Activated T-helper 2 cell treated with anti-CD3 and anti-CD28 coated beads, Interferon-gamma antibody, Interleukin-2, Interleukin-4, amounts not matched to agents 10 μg/mL and 5 μg/mL and 100 μg/mL, durations not matched to agents 14 hours and 24 hours and 36 hours (primary cell): ENCODE measurements at regions not wholly inside any gene's neighbourhood (a gene's known extent, or its start where the extent isn't known, plus 50 kb on each side); places are given as distances from the start of the nearest gene placed in this dataset.

ENCODE experiments used
- DNase-seq: peaks from one replicate; pipeline ENCODE4 v3.0.0; 2021; ENCODE audit warnings: low spot score
- H3K27ac Mint-ChIP-seq: one replicate; pipeline ENCODE4 v1.8.0; 2021; ENCODE audit warnings: mixed read lengths
- H3K27me3 Mint-ChIP-seq: one replicate; pipeline ENCODE4 v1.8.0; 2021; ENCODE audit warnings: low read depth, mixed read lengths
- H3K36me3 Mint-ChIP-seq: one replicate; pipeline ENCODE4 v1.8.0; 2021; ENCODE audit warnings: low read depth, mixed read lengths
- H3K4me1 Mint-ChIP-seq: one replicate; pipeline ENCODE4 v1.8.0; 2021; ENCODE audit warnings: low read depth, mixed read lengths
- H3K4me3 Mint-ChIP-seq: one replicate; pipeline ENCODE4 v1.8.0; 2021; ENCODE audit warnings: low read depth, mild to moderate bottlenecking, moderate library complexity, mixed read lengths
- H3K9me3 Mint-ChIP-seq: one replicate; pipeline ENCODE4 v1.8.0; 2021; ENCODE audit warnings: mixed read lengths
- intact Hi-C: fragments of 100-400 bp; cut with micrococcal nuclease; formaldehyde crosslinking; loops from one replicate; pipeline ENCODE4 v1.15.1; 2023

- DNase-seq: no peak
- intact Hi-C loops: no loop called here
- Mint-ChIP-seq H3K9me3 (no peaks in the 10 kb centered on the region), H3K36me3 (no peaks in the 10 kb centered on the region), H3K27ac (no peak overlapping the region), H3K4me1 (no peaks in the 10 kb centered on the region), H3K4me3 (no peak overlapping the region), H3K27me3 (peaks cover 4% of the 10 kb centered on the region)
Observed at GRCh38 chr1:213643360-213643759, 344.4 kb upstream of the PROX1 start.

DNA sequence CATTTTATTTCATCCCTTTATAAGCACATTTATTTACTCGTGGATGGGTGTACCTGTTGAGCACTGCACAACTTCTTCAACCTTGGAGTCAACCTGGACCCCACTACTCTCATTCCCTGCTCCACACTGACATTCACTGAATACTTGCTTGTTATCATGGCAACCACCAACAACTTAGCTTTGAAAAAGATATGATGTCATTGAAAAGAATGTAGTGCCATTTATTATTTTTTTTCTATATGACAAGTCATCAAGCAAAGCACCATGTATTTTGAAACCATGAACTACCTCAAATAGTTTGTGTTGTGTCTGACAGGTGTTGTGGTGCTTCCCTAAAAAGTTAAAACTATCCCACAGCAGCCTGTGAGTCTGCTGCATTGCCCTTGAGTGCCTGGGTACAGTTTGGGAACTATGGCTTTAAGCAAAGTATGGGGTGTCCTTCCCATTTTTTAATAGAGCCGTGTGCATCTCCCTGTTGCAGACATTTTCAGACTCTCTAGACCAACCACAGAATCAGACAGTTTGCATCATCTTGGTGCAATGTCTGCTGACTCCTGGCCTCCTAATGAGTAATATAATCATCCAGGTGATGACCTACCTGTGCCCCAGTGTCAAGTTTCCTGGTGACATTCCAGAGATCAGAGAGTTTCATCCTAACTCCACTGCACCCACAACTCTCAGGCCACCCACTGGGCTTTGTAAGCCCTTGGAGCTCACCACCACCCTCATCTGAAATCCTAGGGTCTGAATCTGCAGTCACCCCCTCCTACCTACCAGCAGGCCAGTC lies 339.7 kb upstream of the PROX1 start:
- H3K27me3 Mint-ChIP-seq: no peaks in the 10 kb centered on the region
- intact Hi-C loops: no loop called here
- no peak overlapping the region for H3K27ac Mint-ChIP-seq
- H3K4me3 Mint-ChIP-seq: no peak overlapping the region
- DNase-seq: no peak
- H3K4me1 Mint-ChIP-seq: no peaks in the 10 kb centered on the region
- no peaks in the 10 kb centered on the region for H3K36me3 Mint-ChIP-seq
- H3K9me3 Mint-ChIP-seq: no peaks in the 10 kb centered on the region

DNA sequence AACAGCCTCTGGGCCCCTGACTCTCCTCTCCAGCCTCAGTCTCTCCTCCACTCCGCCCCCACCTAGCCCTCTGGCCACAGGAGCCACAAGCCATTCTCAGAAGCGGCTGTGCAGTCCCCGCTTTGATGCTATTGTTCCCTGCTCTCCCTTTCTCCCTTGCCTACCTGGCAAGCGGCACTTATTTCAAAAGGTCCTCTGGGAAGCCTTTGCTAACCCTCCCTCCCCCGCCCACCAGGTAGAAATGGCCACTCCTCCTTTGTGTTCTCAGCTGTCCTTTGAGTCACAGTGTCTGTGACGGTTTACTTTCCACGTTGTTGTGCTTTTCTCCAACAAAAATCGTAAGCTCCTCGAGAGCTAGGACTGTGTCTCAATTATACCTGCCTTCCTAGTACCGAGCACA lies 338.4 kb upstream of the PROX1 start:
- no peaks in the 10 kb centered on the region for H3K36me3 Mint-ChIP-seq
- H3K27me3 Mint-ChIP-seq: no peaks in the 10 kb centered on the region
- no peaks in the 10 kb centered on the region for H3K4me1 Mint-ChIP-seq
- intact Hi-C loops: no loop called here
- no peaks in the 10 kb centered on the region for H3K9me3 Mint-ChIP-seq
- no peak overlapping the region for H3K4me3 Mint-ChIP-seq
- no peak overlapping the region for H3K27ac Mint-ChIP-seq
- no peak for DNase-seq

- no peak for DNase-seq
- intact Hi-C loops: no loop called here
- peaks cover 2% of the 10 kb centered on the region for H3K27me3 Mint-ChIP-seq
- H3K9me3 Mint-ChIP-seq: no peaks in the 10 kb centered on the region
- no peaks in the 10 kb centered on the region for H3K4me1 Mint-ChIP-seq
- no peak overlapping the region for H3K4me3 Mint-ChIP-seq
- no peaks in the 10 kb centered on the region for H3K36me3 Mint-ChIP-seq
- H3K27ac Mint-ChIP-seq: no peak overlapping the region
Observed at GRCh38 chr1:213650603-213651002, 337.2 kb upstream of the PROX1 start.

GRCh38 chr1:213651077-213651476 lies 336.7 kb upstream of the PROX1 start:
- H3K9me3 Mint-ChIP-seq: no peaks in the 10 kb centered on the region
- no peaks in the 10 kb centered on the region for H3K4me1 Mint-ChIP-seq
- no peak for DNase-seq
- intact Hi-C loops: no loop called here
- peaks cover 2% of the 10 kb centered on the region for H3K27me3 Mint-ChIP-seq
- no peaks in the 10 kb centered on the region for H3K36me3 Mint-ChIP-seq
- H3K4me3 Mint-ChIP-seq: no peak overlapping the region
- H3K27ac Mint-ChIP-seq: no peak overlapping the region

DNA sequence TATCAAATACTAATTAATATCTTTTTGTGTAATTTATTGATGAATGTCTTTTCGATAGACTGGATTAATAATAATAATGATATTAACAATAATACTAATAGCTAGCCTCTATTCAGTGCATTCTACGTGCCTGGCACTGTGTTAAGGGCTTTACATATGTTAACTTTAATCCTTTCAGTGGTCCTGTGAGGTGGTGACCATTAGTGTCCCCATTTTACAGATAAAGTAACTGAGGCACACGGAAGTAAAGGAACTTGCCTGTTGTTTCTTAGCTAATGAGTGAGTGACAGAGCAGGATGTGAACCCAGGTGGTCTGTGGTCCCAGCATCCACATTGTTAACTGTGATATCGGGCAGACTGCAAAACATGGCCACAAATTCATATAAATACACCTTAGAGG lies 335.7 kb upstream of the PROX1 start:
- intact Hi-C loops: no loop called here
- no peak for DNase-seq
- Mint-ChIP-seq H3K4me3 (no peak overlapping the region), H3K36me3 (no peaks in the 10 kb centered on the region), H3K27ac (no peak overlapping the region), H3K27me3 (peaks cover 2% of the 10 kb centered on the region), H3K9me3 (no peaks in the 10 kb centered on the region), H3K4me1 (no peaks in the 10 kb centered on the region)

DNA sequence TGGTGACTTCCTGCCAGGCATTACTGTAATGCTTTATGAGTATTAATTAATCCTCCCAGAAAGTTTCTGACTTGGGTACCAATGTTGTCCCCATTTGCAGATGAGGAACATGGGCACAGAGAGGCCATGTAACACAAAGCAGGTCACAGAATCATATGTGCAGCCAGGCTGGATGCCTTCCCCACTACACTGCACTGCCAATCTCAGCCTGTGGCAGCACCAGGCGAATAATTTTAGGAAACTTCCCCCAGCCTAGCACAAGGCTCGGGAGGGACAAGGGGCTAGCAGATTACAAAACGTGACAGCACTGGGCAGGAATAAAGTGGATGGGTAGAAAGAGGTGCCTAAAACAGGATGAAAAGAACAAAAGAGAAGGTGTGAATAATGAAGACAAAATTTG lies 331.7 kb upstream of the PROX1 start:
- H3K27me3 Mint-ChIP-seq: peaks cover 2% of the 10 kb centered on the region
- no peaks in the 10 kb centered on the region for H3K4me1 Mint-ChIP-seq
- H3K4me3 Mint-ChIP-seq: no peak overlapping the region
- H3K36me3 Mint-ChIP-seq: no peaks in the 10 kb centered on the region
- H3K27ac Mint-ChIP-seq: no peak overlapping the region
- intact Hi-C loops: no loop called here
- H3K9me3 Mint-ChIP-seq: no peaks in the 10 kb centered on the region
- DNase-seq: no peak

- H3K36me3 Mint-ChIP-seq: no peaks in the 10 kb centered on the region
- H3K27ac Mint-ChIP-seq: no peak overlapping the region
- DNase-seq: no peak
- H3K4me3 Mint-ChIP-seq: no peak overlapping the region
- H3K4me1 Mint-ChIP-seq: peaks cover 3% of the 10 kb centered on the region
- no peaks in the 10 kb centered on the region for H3K9me3 Mint-ChIP-seq
- peaks cover 2% of the 10 kb centered on the region for H3K27me3 Mint-ChIP-seq
- intact Hi-C loops: no loop called here
Observed at GRCh38 chr1:213656503-213656902, 331.3 kb upstream of the PROX1 start.

- Mint-ChIP-seq H3K36me3 (no peaks in the 10 kb centered on the region), H3K9me3 (no peaks in the 10 kb centered on the region), H3K27me3 (peaks cover 2% of the 10 kb centered on the region), H3K4me3 (no peak overlapping the region), H3K4me1 (peaks cover 4% of the 10 kb centered on the region), H3K27ac (no peak overlapping the region)
- intact Hi-C loops: no loop called here
- no peak for DNase-seq
Observed at GRCh38 chr1:213657013-213657412, 330.8 kb upstream of the PROX1 start.

DNA sequence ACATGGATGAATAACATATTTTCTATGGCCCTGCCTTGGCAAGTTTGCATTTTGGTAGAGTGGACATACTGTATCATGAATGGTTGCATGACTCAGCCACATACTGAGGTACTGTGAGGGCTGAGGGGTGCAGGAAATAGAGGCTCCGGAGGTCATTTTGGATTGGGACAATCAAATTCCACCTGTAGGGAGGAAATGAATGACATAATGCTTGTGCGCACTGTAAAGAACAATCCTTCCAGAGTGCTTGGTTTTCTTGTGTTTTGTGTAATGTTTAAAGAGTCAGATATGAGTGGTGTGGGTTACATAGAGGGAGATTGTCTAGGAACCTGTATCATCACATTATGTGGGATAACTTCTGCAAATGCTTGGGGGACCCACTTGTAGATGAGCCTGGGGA lies 329.9 kb upstream of the PROX1 start:
- no peak for DNase-seq
- intact Hi-C loops: no loop called here
- H3K4me3 Mint-ChIP-seq: no peak overlapping the region
- no peaks in the 10 kb centered on the region for H3K36me3 Mint-ChIP-seq
- H3K27me3 Mint-ChIP-seq: peaks cover 5% of the 10 kb centered on the region
- H3K9me3 Mint-ChIP-seq: no peaks in the 10 kb centered on the region
- no peak overlapping the region for H3K27ac Mint-ChIP-seq
- H3K4me1 Mint-ChIP-seq: peaks cover 4% of the 10 kb centered on the region

DNA sequence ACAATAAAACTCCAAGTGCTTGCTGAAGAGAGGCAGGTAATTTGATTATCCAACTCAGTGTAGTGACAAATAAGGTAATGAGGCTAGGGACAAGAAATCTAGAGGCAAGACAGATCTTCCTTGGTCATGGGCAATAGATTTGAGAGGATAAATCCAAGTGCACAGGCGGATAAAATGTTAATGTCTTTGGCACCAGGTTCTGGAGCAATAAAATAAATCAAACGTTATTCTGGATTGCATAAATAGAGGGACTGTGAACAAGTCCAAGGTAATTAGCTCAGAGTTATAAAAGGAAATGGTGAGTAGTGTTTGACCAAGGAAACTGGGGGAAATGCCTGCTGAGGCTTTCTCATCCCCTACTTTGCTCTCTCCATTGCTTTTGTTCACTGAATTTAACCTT lies 329.3 kb upstream of the PROX1 start:
- Mint-ChIP-seq H3K27me3 (peaks cover 5% of the 10 kb centered on the region), H3K4me3 (no peak overlapping the region), H3K4me1 (peaks cover 4% of the 10 kb centered on the region), H3K27ac (no peak overlapping the region), H3K9me3 (no peaks in the 10 kb centered on the region), H3K36me3 (no peaks in the 10 kb centered on the region)
- intact Hi-C loops: no loop called here
- DNase-seq: no peak

GRCh38 chr1:213659580-213660547 lies 327.9 kb upstream of the PROX1 start:
- Mint-ChIP-seq H3K9me3 (no peaks in the 10 kb centered on the region), H3K27me3 (peaks cover 5% of the 10 kb centered on the region), H3K4me3 (no peak overlapping the region), H3K36me3 (no peaks in the 10 kb centered on the region), H3K4me1 (peaks cover 4% of the 10 kb centered on the region), H3K27ac (no peak overlapping the region)
- intact Hi-C loops: no loop called here
- DNase-seq: no peak

DNA sequence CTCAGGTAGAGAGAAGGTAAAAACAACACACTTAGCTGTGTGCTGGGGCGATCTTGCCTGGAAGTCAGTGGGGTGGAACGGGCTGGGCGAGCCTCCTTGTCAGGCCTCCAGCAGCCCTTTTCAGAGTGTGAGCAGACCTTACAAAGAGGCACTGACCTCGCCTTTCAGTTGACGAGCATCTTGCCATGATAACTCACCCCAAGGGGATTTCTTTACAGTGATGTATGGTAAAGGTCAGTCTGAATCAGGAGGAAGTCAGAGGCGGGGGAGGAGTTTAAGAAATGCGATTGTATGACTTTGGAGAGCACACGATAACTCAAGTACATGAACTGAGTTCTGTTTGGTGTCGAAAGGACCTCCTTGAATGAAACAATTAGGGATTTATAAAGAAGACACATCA lies 326.5 kb upstream of the PROX1 start:
- intact Hi-C loops: no loop called here
- DNase-seq: no peak
- H3K36me3 Mint-ChIP-seq: no peaks in the 10 kb centered on the region
- H3K27ac Mint-ChIP-seq: peak overlapping the region; percentile 6
- no peaks in the 10 kb centered on the region for H3K9me3 Mint-ChIP-seq
- H3K4me3 Mint-ChIP-seq: no peak overlapping the region
- peaks cover 4% of the 10 kb centered on the region for H3K4me1 Mint-ChIP-seq
- H3K27me3 Mint-ChIP-seq: peaks cover 2% of the 10 kb centered on the region
